ENCODE measurements at regions not wholly inside any gene's neighbourhood (a gene's known extent, or its start where the extent isn't known, plus 50 kb on each side); places are given as distances from the start of the nearest gene placed in this dataset.

DNA sequence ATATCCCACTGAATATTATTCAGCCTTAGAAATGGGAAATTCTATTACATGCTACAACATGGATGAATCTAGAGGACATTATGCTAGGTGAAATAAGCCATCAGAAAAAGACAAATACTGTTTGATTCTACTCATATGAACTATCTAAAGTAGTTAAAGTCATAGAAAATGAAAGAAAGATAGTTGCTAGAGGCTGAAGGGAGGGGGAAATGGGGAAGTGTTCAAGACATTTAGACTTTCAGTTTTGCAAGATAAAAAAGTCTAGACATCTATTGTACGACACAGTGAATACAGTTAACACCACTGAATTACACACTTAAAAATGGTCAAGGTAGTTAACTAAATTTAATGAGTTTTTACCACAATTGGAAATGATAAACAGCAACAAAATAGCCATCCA lies 835.9 kb upstream of the CHAC2 start:
- TF ChIP-seq POLR2A (IDR thresholded peaks at IDR 0.05; ENCODE audit: low read length) (no peak), CBX2 (IDR thresholded peaks at IDR 0.05; ENCODE audit: borderline replicate concordance, low read depth) (no peak), USF2 (IDR thresholded peaks at IDR 0.05) (no peak), RAD21 (conservative IDR thresholded peaks at IDR 0.05 in 1 of 2, IDR thresholded peaks at IDR 0.05 in 1 of 2) (no peak), MAX (IDR thresholded peaks at IDR 0.05) (no peak), CTCF (IDR thresholded peaks at IDR 0.05) (no peak), PBX3 (IDR thresholded peaks at IDR 0.05) (no peak), PHF8 (IDR thresholded peaks at IDR 0.05; ENCODE audit: borderline replicate concordance, low read depth) (no peak), ZNF302 (CRISPR knock-in tag; IDR thresholded peaks at IDR 0.05) (no peak), EP300 (IDR thresholded peaks at IDR 0.05) (no peak)

All from A549 (cell line).